HS-5 (cell line): ENCODE measurements at regions not wholly inside any gene's neighbourhood (a gene's known extent, or its start where the extent isn't known, plus 50 kb on each side); places are given as distances from the start of the nearest gene placed in this dataset.
"Not testable (repeated sequence)": the region's sequence is repeated elsewhere in the genome, so short reads cannot be mapped to it uniquely, and the experiment has no call there.

Experiments
- DNase-seq: peaks from one replicate; pipeline ENCODE4 v3.0.0-alpha.2; 2012; ENCODE audit warnings: low read depth

DNA sequence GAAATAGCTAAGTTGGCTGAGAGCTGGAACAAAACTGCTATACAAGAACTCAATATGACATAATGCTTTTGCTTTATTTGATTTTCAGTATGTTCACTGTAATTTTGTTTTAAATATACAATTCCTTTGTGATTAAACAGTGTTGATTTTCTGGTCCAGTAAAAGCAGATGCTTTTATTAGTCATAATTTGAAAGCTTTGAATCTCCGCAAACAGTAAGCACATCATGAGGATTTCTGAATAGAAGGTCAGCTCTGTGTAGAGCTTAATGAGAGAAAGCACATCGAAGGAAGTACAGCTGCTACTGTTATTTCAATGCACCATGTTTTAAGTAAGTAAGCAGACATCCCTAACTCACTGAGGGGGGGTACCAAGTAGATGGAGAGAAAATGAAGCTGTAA is 701.3 kb upstream of the ACO1 start:
- DNase-seq = no peak

DNA sequence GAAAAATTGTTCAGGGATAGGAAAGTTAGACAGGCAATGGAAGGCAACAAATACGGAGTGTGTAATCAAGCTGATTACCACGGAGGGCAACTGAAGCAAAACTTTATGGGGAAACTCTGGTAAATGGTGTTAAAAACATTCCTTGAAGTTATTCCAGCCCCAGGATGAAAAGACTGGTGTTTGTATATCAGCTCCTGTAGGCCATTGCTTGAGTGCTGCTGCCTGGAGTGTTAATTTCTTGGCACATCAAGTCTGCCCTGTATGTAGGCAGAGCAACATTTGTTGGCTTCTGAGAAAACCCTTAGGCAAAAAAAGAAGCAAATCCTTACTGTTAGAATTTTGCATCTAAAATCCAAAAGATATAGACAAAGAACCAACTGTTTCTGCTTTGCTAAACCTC is 686.5 kb upstream of the ACO1 start:
- DNase-seq = no peak

DNA sequence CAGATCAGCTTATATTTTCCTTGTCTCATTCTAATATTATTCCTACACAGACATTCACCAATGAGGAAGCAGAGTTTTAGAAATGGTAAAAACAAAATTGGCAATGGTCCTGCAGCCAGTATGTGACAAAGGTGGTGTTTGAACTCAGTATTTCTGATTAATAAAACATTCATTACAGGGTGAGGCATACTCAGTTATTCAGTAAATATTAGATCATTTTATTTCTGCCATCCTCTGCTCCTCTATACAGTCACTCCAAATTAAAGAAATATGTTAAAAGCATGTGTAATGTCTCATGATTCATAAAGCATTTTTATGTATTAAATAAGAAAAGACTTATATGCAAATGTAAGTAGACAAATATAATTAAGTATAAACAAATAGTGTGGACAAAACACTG is 684.6 kb upstream of the ACO1 start:
- DNase-seq = no peak

DNA sequence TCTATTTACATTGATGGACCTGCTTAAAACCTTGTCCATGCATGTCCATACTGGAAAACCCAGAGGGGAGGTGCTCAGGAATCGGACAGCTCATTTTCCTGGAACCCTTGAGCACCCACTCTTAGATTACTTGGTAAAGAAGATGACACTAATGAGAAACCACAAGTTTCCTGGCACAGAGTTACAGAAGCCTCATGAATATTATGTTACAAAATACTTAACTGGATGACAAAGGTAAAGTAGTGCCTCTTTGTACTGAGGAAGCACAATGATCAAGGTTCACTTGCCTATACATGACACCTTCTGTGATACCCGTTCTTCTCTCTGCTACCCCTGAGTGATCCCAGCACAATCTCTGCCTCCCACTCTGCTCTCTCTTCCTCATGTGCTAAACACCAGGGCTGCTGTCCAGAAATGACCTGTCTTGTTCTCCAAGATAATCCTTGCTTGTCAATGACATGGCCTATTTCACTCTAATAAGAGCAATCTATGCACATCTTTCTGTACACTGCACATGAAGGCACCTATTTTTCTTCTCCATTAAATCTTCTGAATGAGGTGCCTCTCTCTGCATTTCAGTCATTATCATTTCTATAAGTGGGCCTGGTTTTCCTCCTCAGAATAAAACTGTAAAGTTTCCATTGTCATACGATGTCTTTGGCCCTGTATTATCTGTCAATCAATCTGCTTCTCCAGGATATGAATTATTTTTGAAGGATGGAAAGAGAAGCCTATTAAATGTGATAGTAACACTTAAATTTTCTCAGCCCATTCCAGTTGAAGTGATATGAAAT is 684.0 kb upstream of the ACO1 start:
- peak; percentile 19 for DNase-seq

DNA sequence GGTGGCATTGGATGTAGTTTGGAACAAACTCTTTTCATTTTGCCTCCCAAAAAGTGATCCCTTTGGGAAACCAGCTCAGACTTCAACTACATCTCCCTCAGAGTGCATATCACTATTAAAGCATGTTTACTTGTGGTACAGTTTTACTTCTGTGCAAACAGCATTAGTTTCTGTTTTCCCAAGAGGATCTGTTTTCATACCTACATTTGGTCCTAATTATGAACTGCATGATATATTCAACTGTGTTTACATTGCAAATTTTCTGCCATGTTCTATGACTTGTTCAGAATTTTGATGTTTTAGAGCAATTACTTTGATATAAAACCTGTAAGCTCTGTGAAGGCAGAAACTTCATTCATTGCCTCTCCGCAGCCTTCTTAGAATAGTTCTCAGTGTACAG is 681.5 kb upstream of the ACO1 start:
- DNase-seq = no peak

DNA sequence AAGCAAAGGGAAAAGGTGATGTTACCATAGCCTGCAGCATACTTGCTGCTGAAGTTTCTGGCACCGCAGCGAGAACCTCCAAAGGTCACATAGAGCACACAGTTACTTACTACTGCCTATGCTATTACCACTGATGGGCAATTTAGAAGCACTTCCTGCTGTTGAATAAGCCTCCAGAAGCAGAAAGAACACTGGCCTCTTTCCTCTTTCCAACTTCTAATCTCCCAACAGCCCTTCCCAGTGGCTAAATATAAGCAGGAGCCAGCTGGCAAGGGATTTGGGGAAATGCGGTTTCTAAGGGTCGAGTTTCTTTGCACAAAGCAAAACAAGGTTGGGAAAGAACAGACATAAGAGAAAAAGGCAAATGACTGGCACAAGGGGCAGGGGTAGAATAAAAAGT is 669.2 kb upstream of the ACO1 start:
- DNase-seq = no peak

DNA sequence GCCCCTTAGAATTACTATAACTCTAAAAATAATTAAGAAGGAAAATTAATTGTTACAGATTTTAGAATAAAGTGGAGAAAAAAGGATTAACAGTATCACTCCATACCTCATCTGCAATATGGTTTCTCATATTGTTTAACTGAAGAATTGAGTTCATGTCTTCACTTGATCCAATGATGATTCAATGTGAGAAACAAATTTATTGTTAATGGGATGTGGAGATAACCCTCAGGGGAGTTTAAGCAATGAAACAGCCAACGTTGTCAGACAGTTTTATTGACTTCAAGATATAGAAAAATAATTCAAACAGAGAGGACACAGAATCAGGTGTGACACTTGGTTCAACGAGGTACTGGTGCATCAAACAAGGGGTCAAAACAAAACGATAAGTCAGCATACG is 665.2 kb upstream of the ACO1 start:
- DNase-seq = no peak

DNA sequence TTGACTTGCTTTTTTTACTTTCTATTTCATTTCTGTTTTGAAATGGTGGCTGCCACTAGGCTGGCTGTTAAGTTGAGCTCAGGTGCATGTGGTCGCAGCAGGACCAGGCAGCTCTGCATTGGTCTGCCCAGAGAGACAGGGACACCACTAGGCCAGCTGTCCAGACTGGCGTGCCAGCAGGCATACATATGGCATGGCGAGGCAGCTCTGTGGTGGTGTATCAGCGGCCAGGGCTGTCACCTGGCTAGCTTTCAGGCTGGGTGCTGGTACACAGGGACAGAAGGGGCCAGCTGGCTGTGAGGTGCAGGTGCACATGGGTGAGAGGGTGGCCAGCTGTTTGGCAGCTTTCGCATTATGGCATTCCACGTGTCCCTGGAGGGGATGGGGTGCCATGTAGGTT is 654.0 kb upstream of the ACO1 start:
- no peak for DNase-seq

DNA sequence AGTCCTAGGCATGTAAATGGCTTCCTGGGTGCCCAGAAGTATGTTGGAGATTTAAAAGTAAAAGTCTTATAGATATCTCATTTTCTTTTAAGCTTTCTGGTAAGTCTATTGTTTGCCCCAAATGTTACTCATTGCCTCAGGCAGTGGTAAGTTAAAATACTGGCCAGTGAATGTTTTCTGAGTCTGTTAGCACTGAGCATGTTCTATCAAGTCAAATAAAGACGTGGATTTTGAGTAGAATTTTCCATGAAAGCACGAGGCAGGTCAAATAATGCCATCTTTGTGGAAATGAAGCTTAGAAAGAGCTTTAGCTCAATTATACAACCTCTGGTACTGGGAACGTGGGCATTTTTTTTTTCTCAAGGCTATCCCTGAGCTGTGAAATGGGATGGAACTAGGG is 651.3 kb upstream of the ACO1 start:
- no peak for DNase-seq

DNA sequence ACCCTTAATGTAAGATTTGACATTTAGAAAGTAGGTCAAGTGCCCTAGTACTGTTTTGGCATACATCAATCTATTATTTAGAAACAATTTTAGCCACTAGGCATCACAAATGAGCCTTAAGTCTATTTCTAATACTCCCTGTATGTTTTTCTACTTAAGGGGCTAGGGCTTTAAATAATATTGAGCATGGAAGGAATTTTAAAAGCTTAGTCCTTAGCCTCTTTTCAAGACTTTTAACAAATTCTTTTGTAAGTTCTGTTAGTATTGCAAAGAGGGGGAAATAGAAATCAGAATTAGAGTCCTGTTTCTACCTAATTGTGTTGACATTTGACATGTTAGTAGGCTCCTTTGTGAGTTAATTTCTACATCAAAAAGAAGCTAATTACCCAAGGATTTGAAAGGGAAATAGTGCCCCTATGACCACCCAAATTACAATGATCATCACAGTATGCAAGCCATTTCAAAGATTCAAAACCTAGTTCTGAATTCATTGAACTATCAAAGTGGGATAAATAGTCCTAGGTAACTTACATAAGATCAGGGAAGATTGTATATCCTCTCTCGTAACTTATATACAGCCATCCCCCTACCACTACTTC is 647.8 kb upstream of the ACO1 start:
- DNase-seq = no peak

DNA sequence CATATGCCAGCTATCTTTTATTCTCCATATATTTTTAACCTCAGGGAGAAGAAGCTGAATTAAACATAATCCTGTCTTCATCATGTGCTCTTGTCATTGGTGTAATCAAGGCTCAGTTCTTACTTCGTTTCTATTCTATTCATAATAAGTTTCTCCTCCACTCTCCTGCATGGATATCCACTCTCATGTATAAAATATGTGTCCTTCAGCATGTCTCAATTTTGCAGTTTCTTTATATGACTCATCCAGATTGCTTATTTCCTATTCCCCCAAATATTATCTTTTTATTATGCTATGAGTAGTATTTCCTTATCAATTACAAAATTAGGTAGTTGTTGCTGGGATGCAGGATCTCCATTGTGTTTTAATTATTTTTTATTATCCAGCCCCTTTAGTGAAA is 643.7 kb upstream of the ACO1 start:
- peak; percentile 47 for DNase-seq

DNA sequence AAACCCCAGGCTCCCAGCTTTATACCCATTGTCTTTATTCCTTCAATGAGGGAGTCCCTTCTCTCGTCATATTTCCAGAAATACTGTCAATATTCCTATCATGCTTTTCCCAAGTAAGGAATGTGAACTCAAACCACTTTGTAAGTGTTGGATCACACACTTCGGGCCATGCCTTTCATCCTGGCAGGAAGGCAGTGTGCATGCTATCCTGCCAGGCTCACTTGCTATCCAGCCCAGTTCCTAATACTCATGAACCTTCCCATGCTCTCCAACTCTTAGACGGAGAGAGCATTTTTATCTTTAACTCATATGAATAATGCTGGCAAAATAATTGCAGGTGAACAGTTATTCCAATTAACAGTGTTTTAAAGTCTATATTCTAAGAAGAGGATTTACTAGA is 639.9 kb upstream of the ACO1 start:
- DNase-seq = no peak

DNA sequence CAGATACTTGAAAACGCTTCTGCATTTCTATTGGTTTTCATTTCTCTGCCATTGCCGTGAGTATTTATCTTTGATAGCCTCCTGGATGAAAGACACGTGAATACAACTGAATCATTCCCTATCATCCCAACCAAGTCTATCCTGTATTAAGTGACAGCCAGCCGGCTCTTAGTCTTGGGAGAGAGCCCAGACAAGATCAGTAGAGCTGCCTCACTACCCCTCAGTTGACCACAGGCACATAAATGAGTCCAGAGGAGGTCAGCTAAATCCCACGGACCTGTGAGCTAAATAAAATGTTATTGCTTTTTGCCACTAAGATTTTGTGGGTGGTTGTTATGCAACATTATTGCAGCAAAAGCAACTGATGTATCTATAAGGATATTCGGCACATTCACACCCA is 639.0 kb upstream of the ACO1 start:
- no peak for DNase-seq

DNA sequence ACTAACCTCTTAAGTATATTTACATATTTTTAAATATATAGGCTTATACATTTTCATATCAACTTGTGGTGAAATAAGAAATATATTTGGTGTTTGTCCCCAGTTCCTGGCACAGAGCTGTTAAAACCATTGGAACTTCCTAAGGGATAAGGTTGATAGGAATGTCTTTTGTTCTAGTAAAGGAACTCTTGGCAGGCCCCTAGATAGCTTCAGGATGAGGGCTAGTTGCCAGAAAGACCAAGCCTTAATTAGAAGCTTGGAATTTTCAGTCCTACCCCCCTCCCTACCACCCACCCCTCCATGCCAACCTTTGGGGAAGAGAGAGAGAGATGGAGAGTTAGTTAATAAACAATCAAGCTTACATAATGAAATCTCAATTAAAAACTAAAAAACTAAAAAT is 638.6 kb upstream of the ACO1 start:
- DNase-seq = no peak

DNA sequence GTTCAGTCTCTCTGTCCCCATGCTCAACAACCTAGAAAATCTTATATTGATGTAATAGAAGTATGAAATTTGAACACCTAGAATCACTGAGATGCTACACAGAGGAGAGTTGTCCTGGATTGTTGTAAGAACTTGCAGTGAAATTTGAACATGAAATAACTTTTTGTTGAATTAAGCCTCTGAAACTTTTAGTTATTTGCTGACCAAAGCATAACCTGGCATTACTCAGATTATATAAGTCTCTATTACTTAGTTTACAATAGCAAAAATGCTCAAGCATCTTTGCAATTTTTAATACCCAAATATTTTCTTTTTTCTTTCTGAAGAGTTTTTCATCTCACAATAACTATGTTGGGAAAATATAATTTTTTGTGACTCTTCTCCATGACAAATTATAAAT is 630.7 kb upstream of the ACO1 start:
- no peak for DNase-seq

DNA sequence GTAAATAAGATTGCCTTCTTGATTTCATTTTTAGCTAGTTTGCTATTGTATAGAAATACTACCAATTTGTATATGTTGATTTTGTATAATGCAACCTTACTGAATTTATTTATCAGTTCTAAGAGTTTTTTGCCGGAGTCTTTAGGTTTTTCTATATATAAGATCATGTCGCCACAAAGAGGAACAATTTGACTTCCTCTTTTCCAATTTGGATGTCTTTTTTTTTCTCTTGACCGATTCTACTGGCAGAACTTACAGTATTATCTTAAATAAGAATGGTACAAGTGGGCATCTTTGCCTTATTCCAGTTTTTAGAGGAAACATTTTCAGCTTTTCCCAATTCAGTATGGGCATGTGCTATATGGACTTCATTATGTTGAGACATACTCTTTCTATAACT is 624.7 kb upstream of the ACO1 start:
- DNase-seq = no peak

DNA sequence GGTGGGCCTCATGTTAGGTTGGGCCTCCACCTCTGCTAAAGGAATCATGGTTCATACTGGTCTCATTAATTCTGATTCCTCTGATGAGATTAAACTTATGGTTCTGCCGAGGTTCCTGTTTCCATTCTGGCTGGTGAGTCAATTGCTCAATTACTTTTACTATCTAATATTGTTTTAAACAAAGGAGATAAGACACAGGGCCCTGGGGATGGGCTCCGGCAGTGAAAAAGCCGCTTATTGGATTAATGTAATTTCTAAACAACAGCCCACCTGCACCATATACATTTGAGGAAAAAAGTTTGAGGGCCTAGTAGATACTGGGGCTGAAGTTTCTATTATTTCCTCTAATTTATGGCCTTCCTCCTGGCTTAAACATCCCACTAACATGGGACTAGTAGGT is 610.4 kb upstream of the ACO1 start:
- not testable (repeated sequence) for DNase-seq

DNA sequence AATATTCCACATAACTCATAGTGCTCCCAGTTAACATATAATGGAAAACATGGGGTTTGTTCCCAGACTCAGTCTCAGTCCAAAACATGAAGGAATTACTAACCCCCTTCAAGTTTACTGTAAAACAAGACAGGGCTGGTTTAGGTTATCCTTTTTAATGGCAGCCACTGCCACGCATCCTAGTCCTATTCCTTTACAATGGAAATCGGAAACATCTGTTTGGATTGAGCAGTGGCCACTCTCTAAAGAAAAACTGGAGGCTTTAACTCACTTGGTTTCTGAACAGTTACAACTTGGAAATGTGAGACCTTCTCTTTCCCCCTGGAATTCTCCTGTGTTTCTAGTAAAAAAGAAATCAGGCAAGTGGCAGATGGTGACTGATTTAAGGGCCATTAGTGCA is 609.9 kb upstream of the ACO1 start:
- DNase-seq = no peak

DNA sequence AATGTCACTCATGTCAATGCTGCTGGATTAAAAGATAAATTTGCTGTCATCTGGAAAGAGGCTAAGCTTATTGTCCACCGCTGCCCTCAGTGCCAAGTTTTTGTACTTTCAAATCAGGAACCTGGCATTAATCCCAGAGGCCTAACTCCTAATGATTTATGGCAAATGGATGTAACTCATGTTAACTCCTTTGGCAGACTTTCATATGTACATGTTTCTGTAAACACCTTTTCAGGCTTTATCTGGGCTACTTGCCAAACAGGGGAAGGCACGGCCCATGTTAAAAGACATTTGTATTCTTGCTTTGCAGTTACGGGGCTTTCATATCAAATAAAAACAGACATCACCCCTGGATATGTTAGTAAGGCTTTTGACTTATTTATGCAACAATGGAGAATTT is 608.0 kb upstream of the ACO1 start:
- DNase-seq = no peak

DNA sequence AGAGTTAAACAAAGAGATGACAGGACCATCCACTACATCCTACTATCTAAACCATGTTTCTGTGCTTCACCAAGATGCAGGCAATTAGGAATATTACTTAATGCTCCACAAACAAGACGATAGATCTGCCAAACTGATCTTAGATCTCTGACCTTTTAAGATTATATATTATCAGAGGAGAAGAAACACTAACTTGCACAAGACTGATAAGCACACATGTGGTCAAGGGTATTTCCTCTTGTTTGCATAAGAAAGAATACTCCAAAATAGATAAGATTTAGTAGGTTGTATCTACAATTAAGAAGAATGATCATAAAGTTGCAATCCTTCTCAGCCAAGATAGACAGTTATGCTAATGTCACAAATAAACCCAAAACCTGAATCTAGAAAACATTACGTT is 601.0 kb upstream of the ACO1 start:
- no peak for DNase-seq

DNA sequence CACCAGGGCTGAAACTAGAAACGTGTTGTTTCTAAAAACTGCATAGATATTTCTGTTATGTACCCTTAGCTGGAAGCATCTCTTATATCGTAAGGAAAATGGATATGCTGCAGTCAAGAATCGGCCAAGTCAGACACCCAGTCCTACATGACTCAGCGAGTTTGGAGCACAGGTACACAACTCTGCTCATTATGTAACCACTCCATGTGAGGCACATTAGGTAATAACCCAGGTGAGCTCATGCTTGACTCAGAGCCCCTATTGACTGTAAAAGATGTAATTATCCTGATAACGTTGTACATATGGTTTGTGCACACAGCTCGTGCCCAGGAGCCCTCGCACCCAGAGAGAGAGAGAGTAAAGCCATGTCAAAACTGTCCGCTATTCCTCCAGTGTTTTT is 593.7 kb upstream of the ACO1 start:
- DNase-seq = no peak

DNA sequence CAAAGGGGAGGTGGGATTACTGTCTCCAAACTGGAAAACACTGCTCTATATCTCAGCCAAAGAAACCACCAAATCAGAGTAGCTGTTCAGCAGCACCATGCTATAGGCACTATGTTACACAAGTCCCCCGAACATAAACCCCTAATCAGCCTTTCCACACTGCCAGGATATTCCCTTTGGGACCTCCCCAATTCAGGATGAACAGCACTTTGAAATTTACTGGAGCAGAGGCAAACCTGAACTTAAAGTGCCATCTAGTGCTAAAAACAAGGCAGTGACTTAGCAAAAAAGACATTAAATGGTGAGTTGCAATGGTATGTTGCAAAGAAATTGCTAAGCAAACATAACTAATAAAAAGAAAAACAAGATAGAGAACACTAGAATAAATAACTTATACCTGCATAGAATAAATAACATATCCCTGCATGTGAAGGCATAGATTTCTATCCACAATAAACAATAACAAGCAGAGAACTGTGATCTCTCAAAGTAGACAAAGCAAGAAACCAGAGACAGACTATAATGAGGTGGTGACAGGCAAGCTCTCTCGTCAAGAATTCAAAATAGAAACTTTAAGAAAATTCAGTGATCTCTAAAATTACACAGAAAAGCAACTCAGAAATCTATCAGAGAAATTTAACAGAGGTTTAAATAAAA is 584.4 kb upstream of the ACO1 start:
- DNase-seq = peak; percentile 48

DNA sequence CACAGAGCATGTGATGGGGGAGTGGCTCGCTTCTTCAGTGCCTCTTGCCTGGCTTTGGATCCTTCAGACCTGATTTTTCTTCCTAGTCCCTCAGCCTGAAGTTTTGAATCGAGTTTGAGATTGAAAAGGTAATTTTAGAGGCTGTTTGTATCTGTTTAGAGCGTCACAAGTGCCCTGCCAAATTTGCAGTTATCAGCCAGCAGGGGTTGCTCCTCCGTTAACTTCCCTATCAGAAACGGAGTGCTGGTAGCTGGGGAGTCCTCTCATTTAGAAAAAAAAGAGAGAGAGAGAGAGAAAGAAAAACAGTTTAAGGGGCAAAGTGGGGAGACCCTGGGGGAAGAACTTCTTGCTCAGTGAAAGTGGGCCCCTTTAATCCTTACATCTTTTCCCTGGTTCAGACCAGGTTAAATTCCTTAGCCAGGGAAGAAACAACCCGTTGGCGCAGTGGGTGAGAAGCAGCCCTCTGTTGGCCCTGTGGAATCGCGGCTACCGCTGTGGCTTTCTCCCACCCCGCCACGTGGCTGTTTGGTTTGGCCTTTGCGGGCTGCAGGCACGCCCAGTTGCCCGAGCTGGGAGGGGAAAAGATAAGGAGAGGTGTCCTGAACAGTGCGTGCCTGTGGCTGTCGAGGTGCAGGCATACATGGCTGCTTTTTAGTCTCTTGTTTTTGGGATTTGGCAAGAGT is 576.7 kb upstream of the ACO1 start:
- no peak for DNase-seq
